A204.1 (cell line): ENCODE measurements at regions not wholly inside any gene's neighbourhood (a gene's known extent, or its start where the extent isn't known, plus 50 kb on each side); places are given as distances from the start of the nearest gene placed in this dataset.
A peak's percentile ranks its signal among the peaks of the same experiment; 100 is the strongest.
"Not testable (repeated sequence)": the region's sequence is repeated elsewhere in the genome, so short reads cannot be mapped to it uniquely, and the experiment has no call there.

ENCODE experiments used
- FAIRE-seq: peaks from 2 replicates; lab custom pipeline; 2012; peaks lifted over from hg19 to GRCh38; lab: Jason Lieb, UNC

DNA sequence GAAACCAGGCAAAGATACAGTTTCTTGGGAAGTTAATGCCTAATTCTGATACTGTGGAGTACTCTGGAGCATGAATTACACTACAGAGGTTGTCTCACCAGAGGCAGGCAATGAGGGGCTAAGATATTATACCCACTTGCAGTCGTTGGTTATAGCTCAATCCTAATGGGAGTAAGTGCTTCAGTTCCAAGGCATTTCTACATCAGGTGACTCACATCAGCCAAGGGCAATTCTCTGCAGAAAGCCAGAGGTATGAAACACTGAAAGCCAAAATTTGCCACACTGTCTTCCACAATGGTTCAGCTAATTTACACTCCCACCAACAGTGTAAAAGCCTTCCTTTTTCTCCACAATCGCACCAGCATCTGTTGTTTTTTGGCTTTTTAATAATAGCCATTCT, 174.0 kb upstream of the IL15 start:
- no peak for FAIRE-seq

DNA sequence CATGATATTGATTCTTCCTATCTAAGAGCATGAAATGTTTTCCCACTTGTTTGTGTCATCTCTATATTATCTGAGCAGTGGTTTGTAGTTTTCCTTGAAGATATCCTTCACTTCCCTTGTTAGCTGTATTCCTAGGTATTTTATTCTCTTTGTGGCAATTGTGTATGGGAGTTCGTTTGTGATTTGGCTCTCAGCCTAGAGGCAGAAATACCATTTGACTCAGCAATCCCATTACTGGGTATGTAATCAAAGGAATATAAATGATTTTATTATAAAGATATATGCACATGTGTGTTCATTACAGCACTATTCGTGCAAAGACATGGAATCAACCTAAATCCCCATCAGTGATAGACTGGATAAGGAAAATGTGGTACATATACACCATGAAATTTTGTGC, 172.7 kb upstream of the IL15 start:
- FAIRE-seq, result no peak

DNA sequence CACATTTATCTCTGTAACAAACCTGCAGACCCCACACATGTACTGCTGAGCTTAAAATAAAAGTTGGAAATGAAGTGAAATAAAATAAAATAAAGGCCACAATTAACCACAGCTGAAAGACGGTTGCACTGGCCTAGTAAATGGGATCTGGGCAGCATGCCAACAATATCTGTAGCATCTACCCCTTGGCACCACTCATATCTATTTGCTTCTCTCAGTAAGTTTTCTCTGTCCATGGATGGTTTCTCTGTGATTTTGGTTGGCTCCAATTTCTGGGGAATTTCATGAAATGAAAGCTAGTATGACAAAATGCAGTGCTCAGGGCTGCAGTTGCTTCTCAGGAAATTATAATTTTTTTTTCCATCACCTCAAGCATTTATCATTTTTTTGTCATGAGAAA, 172.0 kb upstream of the IL15 start:
- FAIRE-seq, result no peak

DNA sequence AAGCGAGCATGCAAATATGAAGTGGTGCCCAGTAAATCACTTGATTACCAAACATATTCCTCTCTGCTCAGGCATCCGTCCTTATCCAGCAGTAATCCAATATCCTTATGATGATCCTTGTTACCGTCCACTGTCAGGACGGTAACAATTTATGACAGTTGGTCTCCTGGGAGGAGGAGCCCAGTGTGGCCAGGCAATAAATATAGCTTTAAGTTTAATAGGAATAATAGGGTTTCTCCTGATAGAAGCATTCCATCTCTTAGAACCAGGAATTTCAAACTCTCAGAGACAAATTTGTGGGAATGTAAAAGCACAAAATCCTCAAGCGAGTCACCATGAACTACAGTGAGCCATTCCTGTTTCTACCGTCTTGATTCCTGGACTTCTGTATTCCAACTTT, 171.2 kb upstream of the IL15 start:
- no peak for FAIRE-seq

DNA sequence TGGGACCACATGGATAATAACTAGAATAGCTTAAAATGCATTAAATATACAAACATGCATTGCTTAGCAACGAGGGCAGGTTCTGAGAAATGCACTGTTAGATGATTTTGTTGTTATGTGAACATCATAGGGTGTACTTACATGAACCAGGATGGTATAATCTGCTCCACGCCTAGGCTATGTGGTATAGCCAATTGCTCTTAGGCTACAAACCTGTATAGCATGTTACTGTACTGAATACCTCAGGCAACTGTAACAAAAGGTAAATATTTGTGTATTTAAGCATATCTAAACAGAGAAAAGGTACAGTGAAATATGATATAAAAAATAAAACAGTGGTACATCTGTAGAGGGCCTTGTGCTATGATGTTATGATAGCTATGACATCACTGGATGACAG, 169.2 kb upstream of the IL15 start:
- FAIRE-seq, result no peak

DNA sequence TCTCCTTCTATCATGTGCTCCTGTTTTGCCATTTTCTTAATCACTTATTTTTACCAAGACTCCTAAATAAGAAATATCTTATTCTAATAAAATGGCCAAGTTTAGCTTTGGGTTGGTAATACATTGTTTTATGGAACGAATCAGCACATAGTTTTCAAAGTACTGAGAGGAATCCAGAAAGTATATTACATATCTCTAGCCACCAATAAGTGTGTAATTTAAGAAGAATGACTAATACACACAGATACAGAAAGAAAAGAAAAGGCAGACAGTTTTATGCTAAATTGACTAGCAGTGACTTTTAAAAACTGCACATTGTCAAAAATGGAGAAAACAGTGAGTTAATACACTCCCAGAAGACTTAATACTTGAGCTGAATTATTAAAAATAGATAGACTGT, 167.0 kb upstream of the IL15 start:
- FAIRE-seq, result no peak

DNA sequence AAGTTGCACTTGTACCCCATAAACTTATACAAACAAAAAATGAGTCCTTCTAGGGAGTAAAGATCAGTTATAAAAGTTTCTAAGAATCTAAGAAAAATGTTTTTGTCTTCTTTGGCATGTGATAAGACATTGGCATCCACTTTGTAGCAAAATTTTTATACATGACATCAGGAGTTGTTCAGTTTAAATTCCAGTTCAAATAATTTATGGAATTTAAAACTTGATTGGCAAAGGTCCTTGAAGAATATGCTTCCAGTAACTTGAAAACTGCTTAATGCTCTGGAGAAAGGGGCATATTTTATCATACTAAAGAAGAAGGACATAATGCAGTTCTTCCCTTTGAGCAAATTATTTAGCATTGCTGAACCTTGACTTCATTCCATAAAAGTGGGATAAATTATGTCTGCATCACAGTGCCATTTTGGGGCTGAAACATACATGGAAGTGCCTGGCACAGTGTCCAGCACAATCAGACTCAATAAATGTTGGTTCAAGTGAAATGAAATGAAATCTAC, 163.3 kb upstream of the IL15 start:
- FAIRE-seq, result no peak

DNA sequence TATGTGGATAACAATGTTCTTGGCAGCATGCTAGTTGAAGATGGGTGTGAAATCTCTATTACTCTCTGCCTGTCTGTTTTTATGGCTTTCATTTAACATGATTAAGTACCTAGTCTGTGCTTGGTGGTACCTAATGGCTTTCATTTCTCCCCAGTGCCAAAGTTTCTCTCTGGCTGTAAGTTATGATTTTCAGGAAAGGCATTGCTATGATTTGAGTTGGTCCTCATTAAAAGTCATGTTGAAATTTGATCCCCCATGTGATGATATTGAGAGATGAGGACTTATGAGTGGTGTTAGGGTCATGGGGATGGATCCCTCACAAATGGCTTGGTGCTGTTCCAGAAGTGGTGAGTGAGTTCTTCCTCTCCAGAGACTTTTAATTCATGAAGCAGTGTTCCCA, 162.4 kb upstream of the IL15 start:
- no peak for FAIRE-seq

DNA sequence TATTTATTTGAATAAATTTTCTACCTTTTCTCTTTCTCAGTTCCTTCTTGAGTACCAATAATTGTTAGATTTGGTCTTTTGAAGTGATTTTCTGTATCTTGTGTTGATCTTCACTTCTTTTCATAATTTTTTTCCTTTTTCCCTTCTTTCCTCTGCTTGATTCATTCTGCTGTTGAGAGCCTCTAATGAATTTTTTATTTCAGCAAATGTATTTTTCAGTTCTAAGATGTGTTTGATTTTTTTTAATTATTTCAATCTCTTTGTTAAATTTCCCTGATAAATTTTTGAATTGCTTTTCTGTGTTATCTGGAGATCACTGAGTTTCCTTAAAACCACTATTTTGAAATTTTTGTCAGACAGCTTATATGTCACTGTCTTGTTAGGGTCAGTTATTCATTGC, 155.4 kb upstream of the IL15 start:
- no peak for FAIRE-seq

DNA sequence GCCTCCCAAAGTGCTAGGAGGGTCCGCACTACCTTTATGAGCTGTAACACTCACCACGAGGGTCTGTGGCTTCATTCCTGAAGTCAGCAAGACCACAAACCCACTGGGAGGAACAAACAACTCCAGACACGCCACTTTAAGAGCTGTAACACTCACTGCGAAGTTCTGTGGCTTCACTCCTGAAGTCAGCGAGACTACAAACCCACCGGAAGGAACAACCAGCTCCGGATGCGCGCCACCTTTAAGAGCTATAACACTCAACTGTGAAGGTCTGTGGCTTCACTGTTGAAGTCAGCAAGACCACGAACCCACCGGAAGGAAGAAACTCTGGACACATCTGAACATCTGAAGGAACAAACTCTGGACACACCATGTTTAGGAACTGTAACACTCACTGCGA, 152.1 kb upstream of the IL15 start:
- not testable (repeated sequence) for FAIRE-seq

DNA sequence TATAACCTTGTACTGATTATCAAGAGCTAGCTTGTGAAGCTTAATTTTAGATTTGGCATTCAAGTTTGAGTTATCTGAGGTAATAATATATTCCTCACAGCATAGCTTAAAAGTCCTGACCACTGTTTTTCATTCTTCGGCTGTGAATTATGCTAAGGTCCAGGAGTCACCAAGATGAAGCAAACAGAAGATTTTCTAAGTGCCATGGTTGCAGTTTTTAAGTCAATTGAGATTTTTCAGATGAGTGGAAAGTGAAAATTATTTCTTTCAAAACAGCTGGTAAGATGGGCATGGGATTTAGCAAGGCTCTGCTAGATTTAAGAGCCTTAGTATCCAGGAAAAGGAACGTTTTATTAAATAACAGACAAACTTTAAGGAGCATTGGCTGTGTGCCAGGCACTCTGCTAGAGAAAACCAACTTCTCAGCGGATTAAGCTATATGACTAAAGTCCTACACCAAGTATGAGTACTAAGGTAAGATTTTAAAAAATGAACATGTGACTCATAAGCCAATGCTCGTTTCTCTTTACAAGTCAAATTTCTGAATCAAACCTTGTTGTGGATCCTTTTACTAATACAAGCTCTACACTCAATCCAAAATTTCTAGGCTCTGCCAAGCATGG, 149.9 kb upstream of the IL15 start:
- FAIRE-seq, result no peak

DNA sequence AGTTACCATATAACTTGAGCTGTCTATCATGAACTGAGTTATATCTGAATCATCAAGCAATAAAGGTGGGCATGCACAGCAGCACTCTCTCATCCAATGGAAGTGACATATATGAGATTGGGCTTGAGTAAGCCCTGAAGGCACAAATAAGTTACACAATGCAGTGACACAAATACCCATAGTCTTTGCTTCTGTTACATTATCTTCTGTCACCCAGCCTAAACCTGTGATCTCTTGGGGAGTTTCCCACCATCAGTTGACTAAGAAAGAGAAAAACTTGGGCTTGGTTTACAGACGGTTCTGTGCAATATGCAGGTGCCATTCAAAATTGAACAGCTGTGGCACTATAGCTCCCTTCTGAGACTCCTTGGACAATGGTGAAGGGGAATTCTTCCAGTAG, 138.8 kb upstream of the IL15 start:
- no peak for FAIRE-seq

DNA sequence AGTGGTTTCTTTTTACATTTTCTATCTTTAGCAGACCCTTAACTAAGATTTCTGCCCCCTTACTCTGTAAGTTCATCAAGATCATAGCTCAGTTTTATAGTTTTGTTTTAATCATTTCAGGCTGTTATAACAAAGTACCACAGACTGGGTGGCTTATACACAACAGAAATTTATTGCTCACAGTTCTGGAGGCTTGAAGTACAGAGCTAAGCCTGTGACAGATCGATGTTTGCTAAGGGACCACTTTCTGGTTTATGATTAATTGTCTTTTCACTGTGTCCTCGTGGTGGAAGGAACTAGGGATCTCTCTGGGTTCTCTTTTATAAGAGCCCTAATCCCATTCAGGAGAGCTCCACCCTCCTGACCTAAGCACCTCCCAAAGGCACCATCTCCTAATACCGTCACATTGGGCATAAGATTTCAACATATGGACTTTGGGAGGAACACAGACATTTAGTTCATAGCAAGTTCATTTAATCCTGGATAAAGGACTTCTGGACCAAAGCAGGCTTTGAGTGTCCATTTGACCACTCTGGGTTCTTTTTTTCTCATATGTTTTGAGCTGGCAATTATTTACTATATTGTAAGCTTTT, 137.0 kb upstream of the IL15 start:
- no peak for FAIRE-seq

DNA sequence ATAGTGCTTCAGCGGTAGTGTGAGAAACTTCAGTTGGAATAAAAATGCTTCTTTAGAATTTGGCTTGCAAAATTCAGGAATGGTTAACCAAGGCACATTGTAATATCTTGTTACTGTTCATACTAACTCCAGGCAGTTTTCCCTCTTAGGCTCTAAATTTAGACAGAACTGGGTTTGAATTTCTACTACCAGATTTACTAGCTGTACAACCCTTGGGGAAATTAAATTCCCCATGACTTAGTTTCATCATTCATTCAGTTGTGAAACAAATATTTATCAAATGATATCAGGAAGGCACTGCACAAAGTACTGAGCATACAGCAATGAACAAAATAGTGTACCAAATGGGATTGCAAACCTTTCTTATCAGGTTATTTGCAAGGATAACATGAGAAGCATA, 135.0 kb upstream of the IL15 start:
- no peak for FAIRE-seq

DNA sequence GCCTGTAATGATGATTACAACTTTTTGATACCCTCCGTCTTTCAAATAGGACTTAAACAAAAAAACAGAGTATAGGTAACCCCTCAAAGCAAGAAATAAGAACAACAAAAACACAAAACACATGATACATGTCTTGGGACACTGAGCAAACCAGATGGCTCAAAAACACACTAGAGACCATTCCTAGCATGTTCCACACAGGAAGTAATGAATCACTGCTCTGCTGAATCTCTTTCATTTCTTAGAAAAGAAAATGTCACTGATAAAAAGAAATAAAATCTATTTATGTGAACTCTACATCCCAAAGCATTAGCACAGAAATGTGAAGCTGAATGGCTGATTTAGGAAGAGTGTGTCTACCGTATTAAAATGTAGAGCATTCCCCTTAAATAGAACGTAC, 134.5 kb upstream of the IL15 start:
- no peak for FAIRE-seq

DNA sequence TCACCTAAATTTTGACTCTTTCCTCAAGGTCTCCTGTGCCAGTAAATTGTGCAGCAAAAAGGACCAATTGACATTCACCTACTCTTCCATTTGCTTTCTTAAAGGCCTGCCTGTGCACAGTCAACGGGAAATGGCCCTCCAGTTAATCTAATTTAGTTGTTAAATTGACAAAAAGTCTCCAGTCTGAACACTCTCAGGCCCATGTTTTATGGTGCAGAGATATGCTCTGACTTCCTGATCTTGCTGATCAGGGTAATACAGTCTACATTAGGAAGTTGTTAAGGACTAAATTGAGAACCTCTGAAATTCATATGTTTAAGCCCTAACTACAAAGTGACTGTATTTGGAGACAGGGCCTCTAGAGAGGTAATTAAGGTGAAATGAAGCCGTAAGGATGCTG, 133.6 kb upstream of the IL15 start:
- no peak for FAIRE-seq

DNA sequence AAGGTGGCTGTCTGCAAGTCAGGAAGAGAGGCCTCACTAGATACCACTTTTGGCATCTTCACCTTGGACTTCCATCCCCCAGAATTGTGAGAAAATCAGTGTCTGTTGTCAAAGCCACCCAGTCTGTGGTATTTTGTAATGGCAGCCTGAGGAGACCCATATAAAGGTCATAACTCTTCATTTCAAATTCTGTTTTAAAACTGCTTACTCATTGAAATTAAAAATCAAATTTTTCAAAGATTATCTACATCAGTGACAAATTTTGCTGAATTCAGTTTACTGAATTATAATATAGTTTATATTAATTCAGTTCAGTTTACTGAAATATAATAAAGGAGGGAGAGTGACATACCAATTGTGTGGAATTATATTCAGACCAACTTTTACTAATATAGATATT, 133.1 kb upstream of the IL15 start:
- no peak for FAIRE-seq

DNA sequence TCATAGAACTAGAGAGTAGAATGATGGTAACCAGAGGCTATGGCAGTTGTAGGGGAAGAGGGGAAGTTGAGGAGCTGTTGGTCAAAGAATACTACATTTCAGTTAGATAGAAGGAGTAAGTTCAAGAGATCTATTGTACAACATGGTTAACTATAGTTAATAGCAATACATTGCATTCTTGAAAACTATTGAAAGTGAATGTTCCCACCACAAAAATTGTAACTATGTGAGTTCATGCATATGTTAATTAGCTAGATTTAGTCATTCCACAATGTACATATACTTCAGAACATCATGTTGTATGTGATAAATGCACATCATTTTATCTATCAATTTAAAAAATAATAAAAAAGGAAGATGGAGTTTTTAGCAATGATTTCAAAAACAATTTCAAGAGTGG, 125.3 kb upstream of the IL15 start:
- FAIRE-seq, result no peak

DNA sequence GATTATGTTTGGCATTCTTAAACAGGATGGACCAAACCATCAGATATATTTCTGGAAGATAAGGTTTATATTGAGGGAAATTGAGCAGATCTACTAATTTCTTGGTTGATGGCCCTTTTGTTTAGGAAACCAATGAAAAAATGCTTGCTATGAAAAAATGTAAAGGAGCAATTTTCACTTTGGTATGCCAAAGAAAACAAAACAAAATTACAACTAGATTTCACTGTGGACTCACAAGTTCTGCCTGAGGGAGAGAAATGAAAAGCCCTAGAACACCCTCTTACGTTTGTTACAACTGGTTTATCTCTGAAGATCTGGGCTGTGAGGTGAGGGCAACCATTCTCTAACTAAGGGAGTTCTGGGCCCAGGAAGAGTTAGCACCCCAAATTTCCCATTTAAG, 122.5 kb upstream of the IL15 start:
- FAIRE-seq, result no peak

DNA sequence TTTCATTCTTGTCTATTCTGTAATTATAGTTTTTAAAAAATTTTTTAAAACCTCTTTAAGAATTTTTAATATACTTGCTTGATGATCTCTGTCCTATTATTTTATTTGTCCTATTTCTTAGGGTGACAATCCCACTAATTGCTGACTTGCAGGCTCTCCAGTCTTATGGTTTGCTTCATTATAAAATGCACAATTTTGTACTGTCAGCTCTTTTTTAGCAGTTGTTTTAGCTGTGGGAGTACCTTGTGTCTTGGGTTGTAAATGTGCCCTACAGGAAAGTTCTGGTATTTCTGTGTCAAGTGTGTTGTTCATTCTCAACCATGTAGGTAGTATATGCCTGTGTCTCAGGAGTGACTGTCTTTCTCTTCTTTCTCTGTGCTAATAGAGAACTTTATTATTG, 118.2 kb upstream of the IL15 start:
- FAIRE-seq, result no peak

DNA sequence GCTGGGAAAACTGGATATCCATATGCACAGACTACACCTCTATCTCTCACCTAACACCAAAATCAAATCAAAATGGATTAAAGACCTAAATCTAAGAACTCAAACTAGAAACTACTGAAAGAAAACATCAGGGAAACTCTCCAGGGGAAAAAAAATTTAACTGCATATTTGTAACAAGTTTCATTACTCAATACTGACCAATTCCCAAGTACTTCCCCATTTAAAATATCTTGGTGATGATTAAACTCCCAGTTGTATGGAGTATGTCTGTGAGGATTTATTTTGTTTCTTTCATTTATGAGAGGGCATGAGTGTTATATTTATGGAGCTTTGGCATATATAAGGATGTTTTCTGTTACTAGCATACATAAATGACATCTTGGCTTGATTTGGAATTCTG, 112.3 kb upstream of the IL15 start:
- no peak for FAIRE-seq

DNA sequence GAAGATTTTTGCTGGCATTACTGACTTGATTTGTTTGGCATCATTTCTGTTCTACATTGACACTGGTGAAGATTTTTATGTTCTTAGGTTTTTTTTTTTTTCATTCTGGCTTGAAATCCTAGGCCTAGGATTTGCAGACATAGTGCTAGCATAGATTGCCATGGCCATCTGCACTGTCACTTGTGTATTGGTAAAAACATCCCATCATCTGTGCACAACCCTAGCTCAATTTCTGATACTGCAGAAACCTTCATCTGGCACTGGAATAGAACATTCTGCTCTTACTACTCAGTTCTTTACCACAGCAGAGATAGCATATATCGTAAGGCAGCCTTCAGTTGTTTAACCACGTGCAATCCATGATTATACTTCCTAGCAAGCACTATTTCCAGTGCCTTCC, 111.5 kb upstream of the IL15 start:
- no peak for FAIRE-seq

DNA sequence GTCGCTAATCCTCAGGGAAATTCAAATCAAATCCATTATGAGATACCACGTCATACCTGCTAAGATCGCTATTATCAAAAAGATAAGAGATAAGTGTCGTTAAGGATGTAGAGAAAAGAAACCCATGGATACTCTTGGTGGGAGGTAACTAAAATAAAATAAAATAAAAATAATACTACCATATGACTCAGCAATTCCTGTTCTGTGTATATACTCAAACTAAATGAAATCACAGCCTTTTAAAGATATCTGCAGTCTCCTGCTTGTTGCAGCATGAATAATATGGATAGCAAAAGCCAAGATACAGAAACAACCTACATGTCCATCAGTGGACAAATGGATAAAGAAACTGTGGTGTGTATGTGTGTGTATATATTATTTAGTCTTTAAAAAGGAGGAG, 105.8 kb upstream of the IL15 start:
- no peak for FAIRE-seq

DNA sequence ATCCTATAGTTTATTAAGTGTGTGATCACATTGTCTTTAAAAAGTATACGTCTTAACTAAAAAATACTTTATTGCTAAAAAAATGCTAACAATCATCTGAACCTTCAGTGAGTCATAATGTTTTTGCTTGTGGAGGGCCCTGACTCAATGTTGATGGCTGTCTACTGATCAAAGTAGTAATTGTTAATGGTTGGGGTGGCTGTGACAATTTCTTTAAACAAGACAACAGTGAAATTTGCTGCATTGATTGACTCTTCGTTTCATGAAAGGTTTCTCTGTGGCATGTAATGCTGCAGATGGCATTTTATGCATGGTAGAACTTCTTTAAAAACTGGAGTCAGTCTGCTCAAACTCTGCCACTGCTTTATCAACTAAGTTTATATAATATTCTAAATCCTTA, 101.4 kb upstream of the IL15 start:
- FAIRE-seq, result no peak

DNA sequence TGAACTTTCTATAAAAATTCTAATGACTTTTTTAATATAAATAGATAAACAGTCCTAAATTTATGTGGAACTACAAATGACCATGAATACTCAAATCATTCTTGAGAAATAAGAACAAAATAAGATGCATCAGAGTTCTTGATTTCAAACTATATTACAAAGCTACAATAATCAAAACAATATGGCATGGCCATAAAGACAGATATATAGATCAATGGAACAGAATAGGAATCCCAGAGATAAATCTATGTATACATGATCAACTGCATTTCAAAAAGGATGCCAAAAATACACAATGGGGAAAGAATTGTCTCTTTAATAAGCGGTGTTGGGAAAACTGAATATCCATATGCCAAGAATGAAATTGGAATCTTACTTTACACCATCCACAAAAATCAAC, 98.4 kb upstream of the IL15 start:
- FAIRE-seq, result peak; percentile 3
